MM.1S (cell line): ENCODE measurements at regions not wholly inside any gene's neighbourhood (a gene's known extent, or its start where the extent isn't known, plus 50 kb on each side); places are given as distances from the start of the nearest gene placed in this dataset.

ENCODE experiments used
- DNase-seq: peaks from one replicate; pipeline ENCODE4 v3.0.0-alpha.2; 2015
- H2AFZ ChIP-seq: fragments of 300-600 bp; sonication (generic); 2 replicates; pipeline ENCODE4 v1.6.0; 2016; ENCODE audit warnings: antibody characterized with exemption, low read length
- H3F3A ChIP-seq: fragments of 300-600 bp; sonication (generic); 2 replicates; pipeline ENCODE4 v1.6.1; 2016; ENCODE audit warnings: mild to moderate bottlenecking, antibody characterized with exemption, low read length, moderate library complexity, mixed read lengths; ENCODE audit not compliant: insufficient read depth
- H3K27ac ChIP-seq: fragments of 300-600 bp; sonication (generic); 2 replicates; pipeline ENCODE4 v1.5.1; 2016; ENCODE audit warnings: mild to moderate bottlenecking, low read length
- H3K27me3 ChIP-seq: fragments of 300-600 bp; sonication (generic); replicated peaks from 2 replicates; pipeline ENCODE4 v1.6.0; 2016; ENCODE audit warnings: low read length; ENCODE audit not compliant: insufficient read depth
- H3K36me3 ChIP-seq: fragments of 300-600 bp; sonication (generic); replicated peaks from 2 replicates; pipeline ENCODE4 v1.6.1; 2016; ENCODE audit warnings: mild to moderate bottlenecking, low read length, mixed read lengths; ENCODE audit not compliant: insufficient read depth
- H3K4me1 ChIP-seq: fragments of 300-600 bp; sonication (generic); 2 replicates; pipeline ENCODE4 v1.6.1; 2016; ENCODE audit warnings: low read length, mixed read lengths
- H3K4me2 ChIP-seq: fragments of 300-600 bp; sonication (generic); 2 replicates; pipeline ENCODE4 v1.6.0; 2016; ENCODE audit warnings: low read depth, low read length
- H3K4me3 ChIP-seq: fragments of 300-600 bp; sonication (generic); 2 replicates; pipeline ENCODE4 v1.5.1; 2016; ENCODE audit warnings: low read length, mixed read lengths
- H3K79me2 ChIP-seq: fragments of 300-600 bp; sonication (generic); 2 replicates; pipeline ENCODE4 v1.6.1; 2016; ENCODE audit warnings: mixed run types, low read length, mixed read lengths
- H3K9ac ChIP-seq: fragments of 300-600 bp; sonication (generic); 2 replicates; pipeline ENCODE4 v1.6.1; 2016; ENCODE audit warnings: low read length, mixed read lengths
- H3K9me2 ChIP-seq: fragments of 300-600 bp; sonication (generic); replicated peaks from 2 replicates; pipeline ENCODE4 v1.6.1; 2016; ENCODE audit warnings: mild to moderate bottlenecking, low read length, mixed read lengths; ENCODE audit not compliant: insufficient read depth
- H3K9me3 ChIP-seq: fragments of 300-600 bp; sonication (generic); replicated peaks from 2 replicates; pipeline ENCODE4 v1.6.1; 2016; ENCODE audit warnings: mild to moderate bottlenecking, low read length, mixed read lengths; ENCODE audit not compliant: insufficient read depth
- H4K20me1 ChIP-seq: fragments of 300-600 bp; sonication (generic); 2 replicates; pipeline ENCODE4 v1.6.1; 2016; ENCODE audit warnings: mild to moderate bottlenecking, low read length, moderate library complexity, mixed read lengths; ENCODE audit not compliant: insufficient read depth
- EZH2 ChIP-seq: fragments of 300-600 bp; sonication (generic); optimal IDR thresholded peaks from 2 replicates; pipeline ENCODE3; 2017; ENCODE audit warnings: low read depth, mild to moderate bottlenecking, antibody characterized with exemption, low read length, mixed read lengths
- EZH2phosphoT487 ChIP-seq: fragments of 300-600 bp; sonication (generic); IDR thresholded peaks from 2 replicates; pipeline ENCODE4 v1.6.1; 2018; ENCODE audit warnings: antibody characterized with exemption, low read length
- TF ChIP-seq, protein P1 (sequence below): fragments of 300-600 bp; sonication (generic); IDR thresholded peaks from 2 replicates; pipeline ENCODE4 v1.5.1; 2016; ENCODE audit warnings: antibody characterized with exemption, low read length, mixed read lengths

DNA sequence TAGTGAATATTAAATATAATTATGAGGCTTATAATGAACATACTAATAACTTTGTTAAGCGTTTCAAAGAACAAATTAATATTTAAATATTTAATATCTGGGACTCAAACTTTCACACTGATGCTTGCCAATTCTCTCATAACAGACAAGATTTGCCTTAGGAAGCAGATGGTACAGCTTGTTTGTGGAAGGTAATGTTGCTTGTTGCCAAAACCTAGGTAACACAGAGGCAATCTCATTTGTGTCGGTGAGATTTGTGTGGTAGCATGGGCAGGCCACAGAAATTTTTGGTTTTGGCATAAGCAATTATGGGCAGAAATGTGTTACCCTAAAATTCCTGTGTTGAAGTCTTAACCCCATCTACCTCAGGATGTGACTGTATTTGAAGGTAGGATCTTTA, 114.9 kb upstream of the AFF2 start:
- Histone ChIP-seq H3K9me2 (no peaks in the 10 kb centered on the region), H3K9me3 (no peaks in the 10 kb centered on the region), H3K27me3 (no peaks in the 10 kb centered on the region), H3K4me1 (peaks cover 13% of the 10 kb centered on the region), H3K4me2 (no peak overlapping the region), H3K9ac (no peak overlapping the region), H3K4me3 (no peak overlapping the region), H3K27ac (no peak overlapping the region), H3K79me2 (no peaks in the 10 kb centered on the region), H3F3A (peaks cover 15% of the 10 kb centered on the region), H3K36me3 (no peaks in the 10 kb centered on the region), H4K20me1 (no peaks in the 10 kb centered on the region), H2AFZ (no peak overlapping the region)
- DNase-seq, result no peak
- TF ChIP-seq, protein P1, sequence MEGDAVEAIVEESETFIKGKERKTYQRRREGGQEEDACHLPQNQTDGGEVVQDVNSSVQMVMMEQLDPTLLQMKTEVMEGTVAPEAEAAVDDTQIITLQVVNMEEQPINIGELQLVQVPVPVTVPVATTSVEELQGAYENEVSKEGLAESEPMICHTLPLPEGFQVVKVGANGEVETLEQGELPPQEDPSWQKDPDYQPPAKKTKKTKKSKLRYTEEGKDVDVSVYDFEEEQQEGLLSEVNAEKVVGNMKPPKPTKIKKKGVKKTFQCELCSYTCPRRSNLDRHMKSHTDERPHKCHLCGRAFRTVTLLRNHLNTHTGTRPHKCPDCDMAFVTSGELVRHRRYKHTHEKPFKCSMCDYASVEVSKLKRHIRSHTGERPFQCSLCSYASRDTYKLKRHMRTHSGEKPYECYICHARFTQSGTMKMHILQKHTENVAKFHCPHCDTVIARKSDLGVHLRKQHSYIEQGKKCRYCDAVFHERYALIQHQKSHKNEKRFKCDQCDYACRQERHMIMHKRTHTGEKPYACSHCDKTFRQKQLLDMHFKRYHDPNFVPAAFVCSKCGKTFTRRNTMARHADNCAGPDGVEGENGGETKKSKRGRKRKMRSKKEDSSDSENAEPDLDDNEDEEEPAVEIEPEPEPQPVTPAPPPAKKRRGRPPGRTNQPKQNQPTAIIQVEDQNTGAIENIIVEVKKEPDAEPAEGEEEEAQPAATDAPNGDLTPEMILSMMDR, result no peak
- no peak for TF ChIP-seq EZH2
- no peak for TF ChIP-seq EZH2phosphoT487

DNA sequence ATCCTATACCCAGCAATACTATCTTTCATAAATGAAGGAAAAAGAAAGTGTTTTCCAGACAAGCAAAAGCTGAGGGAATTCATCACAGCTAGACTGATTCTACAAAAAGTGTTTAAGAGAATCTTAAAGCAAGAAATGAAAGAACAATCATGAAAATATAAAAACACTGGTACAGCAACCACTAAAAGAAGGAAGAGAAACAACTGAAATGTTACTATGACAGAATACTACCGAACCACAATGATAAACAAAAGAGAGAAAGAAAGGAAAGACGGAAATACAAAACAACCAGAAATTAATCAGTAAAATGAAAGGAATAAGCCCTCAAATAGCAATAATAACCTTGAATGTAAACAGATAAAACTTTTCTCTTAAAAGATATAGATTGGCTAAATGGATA, 110.8 kb upstream of the AFF2 start:
- Histone ChIP-seq H3K27me3 (no peaks in the 10 kb centered on the region), H3F3A (no peaks in the 10 kb centered on the region), H3K79me2 (no peaks in the 10 kb centered on the region), H3K9me2 (no peaks in the 10 kb centered on the region), H3K9ac (no peak overlapping the region), H3K27ac (no peak overlapping the region), H3K4me3 (no peak overlapping the region), H2AFZ (no peak overlapping the region), H3K4me2 (no peak overlapping the region), H3K4me1 (no peaks in the 10 kb centered on the region), H3K36me3 (no peaks in the 10 kb centered on the region), H3K9me3 (no peaks in the 10 kb centered on the region), H4K20me1 (no peaks in the 10 kb centered on the region)
- no peak for DNase-seq
- no peak for TF ChIP-seq EZH2
- TF ChIP-seq EZH2phosphoT487, result no peak
- TF ChIP-seq, protein P1, result no peak

DNA sequence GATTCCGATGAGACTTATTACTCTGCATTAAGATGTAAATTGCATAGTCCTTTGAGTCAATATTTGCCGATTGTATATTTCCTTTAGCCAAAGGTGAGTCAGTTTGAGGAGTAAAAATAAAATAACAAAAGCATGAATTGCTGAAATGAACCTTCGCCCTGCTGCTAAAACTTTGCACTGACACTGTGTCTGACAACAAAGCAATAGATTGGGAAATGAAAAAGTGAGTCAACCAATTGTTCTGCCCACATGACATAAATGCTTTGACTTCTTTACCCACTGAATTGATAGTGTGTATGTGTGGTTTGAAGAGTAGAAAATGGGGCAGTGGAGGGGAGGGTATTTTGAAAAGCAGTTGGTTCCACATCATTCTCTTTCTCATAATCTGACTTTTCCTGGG, 88.4 kb upstream of the AFF2 start:
- no peaks in the 10 kb centered on the region for H3K36me3 ChIP-seq
- H3K79me2 ChIP-seq, result no peaks in the 10 kb centered on the region
- H3F3A ChIP-seq, result no peaks in the 10 kb centered on the region
- no peaks in the 10 kb centered on the region for H3K9me3 ChIP-seq
- no peaks in the 10 kb centered on the region for H3K27me3 ChIP-seq
- no peak overlapping the region for H3K27ac ChIP-seq
- H3K9me2 ChIP-seq, result no peaks in the 10 kb centered on the region
- no peaks in the 10 kb centered on the region for H4K20me1 ChIP-seq
- no peaks in the 10 kb centered on the region for H3K4me1 ChIP-seq
- no peak for DNase-seq
- no peak overlapping the region for H3K4me2 ChIP-seq
- H3K4me3 ChIP-seq, result no peak overlapping the region
- TF ChIP-seq, protein P1, result no peak
- no peak for TF ChIP-seq EZH2
- no peak for TF ChIP-seq EZH2phosphoT487
- no peak overlapping the region for H3K9ac ChIP-seq
- no peak overlapping the region for H2AFZ ChIP-seq
